Retinal pigment epithelial cell (primary cell): ENCODE measurements at regions not wholly inside any gene's neighbourhood (a gene's known extent, or its start where the extent isn't known, plus 50 kb on each side); places are given as distances from the start of the nearest gene placed in this dataset.

ENCODE experiments used
- DNase-seq: peaks from one replicate; pipeline ENCODE4 v3.0.0-alpha.2; 2010; ENCODE audit warnings: low read depth
- H3K4me3 ChIP-seq: 2 replicates; pipeline ENCODE4 v1.5.1; 2011; ENCODE audit warnings: mild to moderate bottlenecking, low read length, control low read depth, moderate library complexity
- TF ChIP-seq, protein P1 (sequence below): conservative IDR thresholded peaks from 2 replicates; pipeline ENCODE4 v1.5.1; 2011; ENCODE audit warnings: low read depth, low read length, control low read depth, inconsistent platforms

DNA sequence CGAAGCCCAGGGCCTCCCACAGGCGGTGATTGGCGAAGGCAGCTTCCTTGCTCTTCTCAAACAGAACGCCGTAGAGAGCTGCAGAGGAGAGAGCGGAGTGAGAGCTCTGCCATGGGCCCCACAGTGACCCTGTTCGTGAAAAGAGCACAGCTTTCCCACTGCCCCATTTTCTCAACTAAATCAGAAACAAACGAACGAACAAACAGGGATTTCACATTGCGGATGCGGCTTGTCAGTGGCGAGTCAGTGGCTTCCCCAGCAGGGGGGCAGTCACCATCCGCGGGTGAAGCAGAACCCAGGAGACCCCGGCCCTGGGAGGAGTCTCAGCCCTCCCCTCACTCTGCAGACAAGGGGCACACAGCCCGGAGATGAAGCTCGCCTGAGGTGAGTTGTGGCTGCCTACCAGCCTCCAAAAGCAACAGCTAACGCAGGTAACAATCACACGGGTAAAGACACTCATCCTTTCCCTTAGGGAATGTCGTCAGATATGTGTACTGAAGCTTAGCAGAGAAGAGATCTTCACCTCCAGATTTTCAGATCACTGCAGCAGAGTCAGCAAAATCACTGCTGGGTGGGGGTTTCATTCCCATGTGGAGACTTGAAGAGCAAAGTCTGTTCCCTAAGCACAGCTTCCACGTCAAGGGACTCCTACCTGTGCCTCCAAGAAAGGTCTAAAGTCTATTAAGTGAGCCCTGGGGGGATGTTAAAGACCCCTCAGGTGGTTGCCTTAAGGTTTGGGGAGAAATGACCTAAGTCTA lies 51.2 kb upstream of the GPR31 start:
- no peak overlapping the region for H3K4me3 ChIP-seq
- TF ChIP-seq, protein P1, sequence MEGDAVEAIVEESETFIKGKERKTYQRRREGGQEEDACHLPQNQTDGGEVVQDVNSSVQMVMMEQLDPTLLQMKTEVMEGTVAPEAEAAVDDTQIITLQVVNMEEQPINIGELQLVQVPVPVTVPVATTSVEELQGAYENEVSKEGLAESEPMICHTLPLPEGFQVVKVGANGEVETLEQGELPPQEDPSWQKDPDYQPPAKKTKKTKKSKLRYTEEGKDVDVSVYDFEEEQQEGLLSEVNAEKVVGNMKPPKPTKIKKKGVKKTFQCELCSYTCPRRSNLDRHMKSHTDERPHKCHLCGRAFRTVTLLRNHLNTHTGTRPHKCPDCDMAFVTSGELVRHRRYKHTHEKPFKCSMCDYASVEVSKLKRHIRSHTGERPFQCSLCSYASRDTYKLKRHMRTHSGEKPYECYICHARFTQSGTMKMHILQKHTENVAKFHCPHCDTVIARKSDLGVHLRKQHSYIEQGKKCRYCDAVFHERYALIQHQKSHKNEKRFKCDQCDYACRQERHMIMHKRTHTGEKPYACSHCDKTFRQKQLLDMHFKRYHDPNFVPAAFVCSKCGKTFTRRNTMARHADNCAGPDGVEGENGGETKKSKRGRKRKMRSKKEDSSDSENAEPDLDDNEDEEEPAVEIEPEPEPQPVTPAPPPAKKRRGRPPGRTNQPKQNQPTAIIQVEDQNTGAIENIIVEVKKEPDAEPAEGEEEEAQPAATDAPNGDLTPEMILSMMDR = no peak
- DNase-seq = no peak

DNA sequence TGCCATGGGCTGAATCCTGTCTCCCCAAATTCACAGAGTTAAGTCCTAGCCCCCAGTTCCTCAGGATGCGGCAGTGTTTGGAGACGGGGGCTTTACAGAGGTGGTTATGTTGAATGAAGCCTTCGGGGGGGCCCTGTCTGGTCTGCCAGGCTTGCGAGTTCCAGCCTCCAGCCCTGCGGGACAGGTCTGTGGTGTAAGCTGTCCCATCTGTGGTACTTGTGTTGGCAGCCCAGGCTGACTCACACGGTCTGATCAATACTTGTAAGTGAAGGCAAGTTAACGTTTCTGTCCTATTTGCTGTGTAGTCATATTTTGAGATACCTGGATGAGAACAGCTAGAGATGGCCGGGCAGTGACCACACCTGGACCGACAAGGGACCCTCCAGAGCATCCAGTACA lies 51.8 kb upstream of the GPR31 start:
- TF ChIP-seq, protein P1 = no peak
- no peak for DNase-seq
- no peak overlapping the region for H3K4me3 ChIP-seq

DNA sequence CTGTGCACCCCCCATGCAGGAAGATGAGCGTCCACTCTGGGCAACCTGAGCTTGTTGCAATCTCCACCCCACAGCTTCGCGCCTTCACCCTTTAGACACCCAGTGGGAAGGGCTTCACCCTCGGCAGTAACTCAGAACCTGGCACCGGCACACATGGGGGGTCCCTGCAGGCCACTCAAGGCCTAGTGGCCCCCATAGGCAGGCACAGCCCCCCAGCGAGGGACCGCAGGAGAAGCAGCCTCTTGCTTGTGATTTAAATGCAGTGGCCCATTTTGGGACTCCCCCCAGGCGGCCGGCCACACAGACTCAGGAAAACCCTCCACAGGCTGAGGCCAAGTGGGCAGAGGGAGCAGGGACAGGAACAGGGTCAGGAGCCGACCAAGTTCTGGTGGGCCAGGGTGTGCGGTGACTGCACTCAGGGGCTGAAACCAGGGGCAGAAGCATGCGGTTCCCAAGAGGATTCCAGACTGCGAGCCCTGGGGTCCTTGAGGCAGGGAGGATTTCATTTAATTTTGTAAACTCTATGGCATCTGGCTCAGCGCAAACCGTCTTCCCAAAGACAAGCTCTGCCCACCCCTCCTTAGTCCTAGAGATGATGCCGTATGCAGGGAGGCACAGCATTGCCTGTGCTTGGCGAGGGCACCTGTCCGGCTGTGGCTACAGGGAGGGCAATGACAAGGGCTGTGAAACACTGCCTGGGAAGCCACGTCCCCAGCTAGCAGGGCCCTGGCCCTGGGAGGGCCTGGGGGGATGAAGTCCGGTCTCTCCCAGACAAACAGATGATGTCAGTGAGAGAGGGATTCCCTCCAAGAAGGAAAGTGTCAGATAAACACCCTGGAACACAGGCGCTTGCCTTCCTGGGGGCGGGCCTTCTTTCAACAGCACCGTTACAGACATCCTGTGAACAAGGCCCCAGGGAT lies 52.9 kb upstream of the GPR31 start:
- H3K4me3 ChIP-seq = no peak overlapping the region
- no peak for DNase-seq
- TF ChIP-seq, protein P1 = no peak

DNA sequence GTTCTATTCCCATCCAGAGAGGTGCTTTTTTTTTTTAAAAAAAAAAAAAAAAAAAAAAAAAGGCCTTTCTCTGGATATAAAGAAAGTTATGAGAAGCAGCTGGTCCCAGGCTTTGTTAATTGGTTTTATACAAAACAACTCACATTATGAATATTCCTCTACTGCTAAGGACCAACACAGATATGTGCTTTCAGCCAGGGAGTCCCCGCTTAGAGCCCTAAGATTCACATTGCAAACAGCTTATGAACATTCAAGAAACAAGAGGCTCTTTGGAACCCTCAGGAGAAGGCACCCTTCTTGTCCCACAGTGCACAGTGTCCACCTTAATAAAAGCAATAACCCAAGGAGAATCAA lies 53.5 kb upstream of the GPR31 start:
- no peak for DNase-seq
- TF ChIP-seq, protein P1 = no peak
- H3K4me3 ChIP-seq = no peak overlapping the region

DNA sequence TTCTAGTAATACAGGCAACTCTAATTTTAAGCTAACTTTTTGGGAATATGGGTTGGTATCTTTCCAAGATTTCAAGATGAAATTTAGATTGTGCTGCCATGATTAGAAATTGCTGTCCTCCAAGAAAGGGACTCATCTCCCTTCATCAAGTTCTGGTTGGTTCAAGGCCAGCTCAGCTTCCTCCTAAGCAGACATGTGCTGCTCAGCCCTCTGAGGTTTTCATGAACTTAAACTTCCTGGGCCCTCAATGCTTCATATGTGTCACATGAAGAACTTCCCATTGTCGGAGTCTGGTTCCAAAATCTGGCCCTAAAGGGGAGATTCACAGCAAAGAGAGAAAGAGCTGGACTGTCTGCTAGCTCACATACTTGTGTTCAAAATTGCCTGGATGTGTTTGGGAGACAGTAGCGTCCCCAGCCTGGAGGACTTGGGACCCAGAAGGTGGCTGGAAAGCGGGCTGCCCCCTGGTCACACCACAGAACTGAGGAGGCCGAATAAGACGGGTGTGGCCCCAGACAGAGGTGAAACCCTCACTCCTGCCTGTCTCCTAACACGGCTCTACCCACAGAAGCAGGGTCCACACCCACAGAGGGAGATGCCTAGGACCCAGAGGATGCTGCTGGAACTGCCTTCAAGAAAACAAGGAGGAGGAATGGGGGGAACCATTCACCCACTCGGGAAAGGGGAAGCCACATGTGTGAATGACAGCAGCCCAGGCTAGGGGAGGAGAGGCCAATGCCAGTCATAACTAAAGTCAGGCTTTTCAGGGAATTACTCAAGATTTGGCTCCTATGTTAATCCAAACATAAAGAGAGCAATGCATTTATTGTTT lies 54.3 kb upstream of the GPR31 start:
- no peak overlapping the region for H3K4me3 ChIP-seq
- TF ChIP-seq, protein P1 = no peak
- DNase-seq = no peak

DNA sequence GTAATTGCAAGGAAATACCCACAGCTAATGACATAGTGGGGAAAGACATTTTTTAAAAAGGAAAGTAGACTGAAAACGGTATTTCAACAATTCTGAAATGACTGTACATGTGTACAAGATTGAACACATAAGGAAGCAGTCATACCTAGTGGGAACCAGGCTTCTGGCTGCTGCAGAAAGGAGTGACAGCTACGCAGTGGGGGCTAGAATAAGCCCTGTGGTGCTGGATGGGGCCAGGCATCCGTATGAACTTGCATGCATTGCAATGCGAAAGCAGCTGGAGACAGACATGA lies 54.9 kb upstream of the GPR31 start:
- H3K4me3 ChIP-seq = no peak overlapping the region
- TF ChIP-seq, protein P1 = no peak
- DNase-seq = no peak
